Breast epithelium (tissue), 4 donors: ENCODE measurements at regions not wholly inside any gene's neighbourhood (a gene's known extent, or its start where the extent isn't known, plus 50 kb on each side); places are given as distances from the start of the nearest gene placed in this dataset.

Experiments
- DNase-seq, 2 donors: peaks; one replicate each; pipeline ENCODE4 v3.0.0-alpha.2; 2019; ENCODE audit warnings: low spot score in 2 of 2
- H3K27ac ChIP-seq, 2 donors: fragments of 200-600 bp; sonication (generic) in 1 of 2; one replicate each; pipeline ENCODE4 v1.5.1; 2016 to 2019; ENCODE audit warnings: mild to moderate bottlenecking in 1 of 2
- H3K27me3 ChIP-seq, 2 donors: fragments of 200-600 bp; sonication (generic) in 1 of 2; one replicate each; pipeline versions ENCODE4 v1.5.1 to v1.6.0; 2017 to 2019; ENCODE audit warnings: control low read depth in 1 of 2, mild to moderate bottlenecking in 1 of 2
- H3K36me3 ChIP-seq: fragments of 200-600 bp; one replicate; pipeline ENCODE4 v1.5.1; 2019
- H3K4me1 ChIP-seq, 2 donors: fragments of 200-600 bp; sonication (generic); one replicate each; pipeline ENCODE4 v1.5.1; 2016 to 2019; ENCODE audit warnings: control low read depth in 1 of 2
- H3K4me3 ChIP-seq, 3 donors: fragments of 200-600 bp; sonication (generic); 1 replicate in 2 of 3; 2 replicates in 1 of 3; pipeline ENCODE4 v1.5.1; 2016 to 2019; ENCODE audit warnings: mild to moderate bottlenecking in 3 of 3, moderate library complexity in 2 of 3
- H3K9me3 ChIP-seq, 2 donors: fragments of 200-600 bp; sonication (generic) in 1 of 2; one replicate each; pipeline ENCODE4 v1.5.1; 2016 to 2019; ENCODE audit warnings: control low read depth in 1 of 2
- CTCF ChIP-seq, 3 donors: fragments of 450-650 bp; IDR thresholded peaks; one replicate each; pipeline ENCODE4 v1.5.1; 2016 to 2017; ENCODE audit warnings: antibody characterized with exemption in 3 of 3, mild to moderate bottlenecking in 3 of 3, moderate library complexity in 3 of 3
- POLR2A ChIP-seq: fragments of 450-650 bp; IDR thresholded peaks from one replicate; pipeline ENCODE4 v1.6.1; 2016; ENCODE audit warnings: antibody characterized with exemption, mild to moderate bottlenecking, moderate library complexity
- POLR2AphosphoS5 ChIP-seq, 3 donors: sonication (generic); formaldehyde crosslinking; IDR thresholded peaks; one replicate each; pipeline ENCODE4 v1.6.1; 2017; ENCODE audit warnings: antibody characterized with exemption in 3 of 3
- intact Hi-C: fragments of 100-400 bp; cut with DNase I; formaldehyde crosslinking; loops from one replicate; pipeline ENCODE4 v1.15.1; 2023; ENCODE audit warnings: low total_unique reads

GRCh38 chr1:119191325-119191724, 50.9 kb upstream of the WARS2 start:
- DNase-seq = no peak
- Histone ChIP-seq H3K4me3 (no peak overlapping the region), H3K9me3 (peaks cover 4 to 5% of the 10 kb centered on the region in 2 donors), H3K36me3 (no peaks in the 10 kb centered on the region), H3K27me3 (no peaks in the 10 kb centered on the region), H3K27ac (no peak overlapping the region), H3K4me1 (no peaks in the 10 kb centered on the region)
- TF ChIP-seq POLR2AphosphoS5 (IDR thresholded peaks at IDR 0.05) (no peak), CTCF (IDR thresholded peaks at IDR 0.05) (no peak), POLR2A (no peak)
- intact Hi-C loops = no loop called here

GRCh38 chr1:119204197-119204960, 63.9 kb upstream of the WARS2 start:
- no peaks in the 10 kb centered on the region for H3K27me3 ChIP-seq
- H3K4me1 ChIP-seq = no peaks in the 10 kb centered on the region
- no peaks in the 10 kb centered on the region for H3K36me3 ChIP-seq
- DNase-seq = no peak
- TF ChIP-seq CTCF (IDR thresholded peaks at IDR 0.05) (no peak), POLR2A (no peak), POLR2AphosphoS5 (IDR thresholded peaks at IDR 0.05) (no peak)
- no peak overlapping the region for H3K4me3 ChIP-seq
- intact Hi-C loops = no loop called here
- H3K27ac ChIP-seq = no peak overlapping the region
- H3K9me3 ChIP-seq = peaks cover 4 to 6% of the 10 kb centered on the region in 2 donors

GRCh38 chr1:119204961-119205357, 64.5 kb upstream of the WARS2 start:
- intact Hi-C loops = no loop called here
- Histone ChIP-seq H3K27ac (no peak overlapping the region), H3K4me1 (no peaks in the 10 kb centered on the region), H3K27me3 (no peaks in the 10 kb centered on the region), H3K36me3 (no peaks in the 10 kb centered on the region), H3K9me3 (peaks cover 4 to 5% of the 10 kb centered on the region in 2 donors), H3K4me3 (no peak overlapping the region)
- TF ChIP-seq CTCF (IDR thresholded peaks at IDR 0.05) = no peak
- no peak for DNase-seq

GRCh38 chr1:119209061-119209460, 68.6 kb upstream of the WARS2 start:
- no peak for DNase-seq
- H3K27me3 ChIP-seq = no peaks in the 10 kb centered on the region
- no peak overlapping the region for H3K4me3 ChIP-seq
- no peaks in the 10 kb centered on the region for H3K9me3 ChIP-seq
- no peaks in the 10 kb centered on the region for H3K36me3 ChIP-seq
- intact Hi-C loops = no loop called here
- H3K27ac ChIP-seq = no peak overlapping the region
- H3K4me1 ChIP-seq = no peaks in the 10 kb centered on the region
- TF ChIP-seq CTCF (IDR thresholded peaks at IDR 0.05) (no peak), POLR2A (no peak), POLR2AphosphoS5 (IDR thresholded peaks at IDR 0.05) (no peak)

- no peaks in the 10 kb centered on the region for H3K4me1 ChIP-seq
- H3K27me3 ChIP-seq = no peaks in the 10 kb centered on the region
- no peaks in the 10 kb centered on the region for H3K36me3 ChIP-seq
- intact Hi-C loops = no loop called here
- H3K9me3 ChIP-seq = no peaks in the 10 kb centered on the region
- H3K4me3 ChIP-seq = no peak overlapping the region
- TF ChIP-seq POLR2AphosphoS5 (IDR thresholded peaks at IDR 0.05) (no peak), CTCF (IDR thresholded peaks at IDR 0.05) (no peak), POLR2A (no peak)
- DNase-seq = no peak
- no peak overlapping the region for H3K27ac ChIP-seq
Measured at GRCh38 chr1:119209596-119210295, 69.3 kb upstream of the WARS2 start.
